ENCODE measurements at regions not wholly inside any gene's neighbourhood (a gene's known extent, or its start where the extent isn't known, plus 50 kb on each side); places are given as distances from the start of the nearest gene placed in this dataset.
"Not testable (repeated sequence)": the region's sequence is repeated elsewhere in the genome, so short reads cannot be mapped to it uniquely, and the experiment has no call there.

- no peaks in the 10 kb centered on the region for H3K27me3 Mint-ChIP-seq
- POLR2A ChIA-PET = no interaction called here
These were observed 140.9 kb downstream of the SLC25A46 start for GRCh38 chr5:110879675-110880074.

GRCh38 chr5:110880413-110880812 lies 141.6 kb downstream of the SLC25A46 start:
- H3K9me3 Mint-ChIP-seq = no peaks in the 10 kb centered on the region
- no peaks in the 10 kb centered on the region for H3K36me3 Mint-ChIP-seq (ENCODE audit: low read depth)
- H3K27me3 Mint-ChIP-seq = no peaks in the 10 kb centered on the region
- H3K4me1 Mint-ChIP-seq = no peaks in the 10 kb centered on the region
- POLR2A ChIA-PET = no interaction called here
- no peak for DNase-seq
- H3K27ac Mint-ChIP-seq = no peak overlapping the region
- H3K4me3 Mint-ChIP-seq = no peak overlapping the region
- CTCF ChIA-PET = no interaction called here

More at GRCh38 chr5:110879675-110880074, 140.9 kb downstream of the SLC25A46 start:
- H3K36me3 Mint-ChIP-seq (ENCODE audit: low read depth) = no peaks in the 10 kb centered on the region
- no peaks in the 10 kb centered on the region for H3K4me1 Mint-ChIP-seq
- H3K4me3 Mint-ChIP-seq = no peak overlapping the region
- CTCF ChIA-PET = no interaction called here
- H3K9me3 Mint-ChIP-seq = no peaks in the 10 kb centered on the region
- H3K27ac Mint-ChIP-seq = no peak overlapping the region
- DNase-seq = no peak

- H3K4me1 Mint-ChIP-seq = no peaks in the 10 kb centered on the region
These were observed 145.2 kb downstream of the SLC25A46 start for GRCh38 chr5:110884005-110884404.

GRCh38 chr5:110887170-110887569 lies 148.4 kb downstream of the SLC25A46 start:
- H3K9me3 Mint-ChIP-seq; H3K27ac Mint-ChIP-seq; POLR2A ChIA-PET; CTCF ChIA-PET; H3K27me3 Mint-ChIP-seq; DNase-seq; H3K4me1 Mint-ChIP-seq; H3K4me3 Mint-ChIP-seq; H3K36me3 Mint-ChIP-seq (ENCODE audit: low read depth): not testable (repeated sequence)

More at GRCh38 chr5:110884005-110884404, 145.2 kb downstream of the SLC25A46 start:
- no peak for DNase-seq
- Mint-ChIP-seq H3K4me3 (no peak overlapping the region), H3K27me3 (no peaks in the 10 kb centered on the region), H3K36me3 (ENCODE audit: low read depth) (no peaks in the 10 kb centered on the region), H3K27ac (no peak overlapping the region), H3K9me3 (no peaks in the 10 kb centered on the region)
- POLR2A ChIA-PET = no interaction called here
- CTCF ChIA-PET = no interaction called here

GRCh38 chr5:110893854-110894483 lies 155.2 kb downstream of the SLC25A46 start:
- H3K27me3 Mint-ChIP-seq; H3K36me3 Mint-ChIP-seq (ENCODE audit: low read depth); POLR2A ChIA-PET; CTCF ChIA-PET; H3K9me3 Mint-ChIP-seq; H3K27ac Mint-ChIP-seq; DNase-seq; H3K4me3 Mint-ChIP-seq; H3K4me1 Mint-ChIP-seq: not testable (repeated sequence)

GRCh38 chr5:110894805-110895204 lies 156.0 kb downstream of the SLC25A46 start:
- CTCF ChIA-PET = no interaction called here
- Mint-ChIP-seq H3K36me3 (ENCODE audit: low read depth) (no peaks in the 10 kb centered on the region), H3K4me3 (no peak overlapping the region)

GRCh38 chr5:110896901-110897300 lies 158.1 kb downstream of the SLC25A46 start:
- ChIA-PET CTCF (no interaction called here), POLR2A (no interaction called here)
- Mint-ChIP-seq H3K27me3 (no peaks in the 10 kb centered on the region), H3K27ac (no peak overlapping the region), H3K9me3 (no peaks in the 10 kb centered on the region), H3K36me3 (ENCODE audit: low read depth) (no peaks in the 10 kb centered on the region), H3K4me1 (no peaks in the 10 kb centered on the region), H3K4me3 (no peak overlapping the region)
- no peak for DNase-seq

More at GRCh38 chr5:110894805-110895204, 156.0 kb downstream of the SLC25A46 start:
- no peaks in the 10 kb centered on the region for H3K4me1 Mint-ChIP-seq
- peaks cover 2% of the 10 kb centered on the region for H3K9me3 Mint-ChIP-seq
- no peak for DNase-seq
- H3K27me3 Mint-ChIP-seq = no peaks in the 10 kb centered on the region
- no peak overlapping the region for H3K27ac Mint-ChIP-seq
- POLR2A ChIA-PET = no interaction called here

GRCh38 chr5:110899566-110900412 lies 161.0 kb downstream of the SLC25A46 start:
- Mint-ChIP-seq H3K36me3 (ENCODE audit: low read depth) (no peaks in the 10 kb centered on the region), H3K4me3 (no peak overlapping the region), H3K27ac (no peak overlapping the region), H3K27me3 (peaks cover 2% of the 10 kb centered on the region), H3K9me3 (no peaks in the 10 kb centered on the region), H3K4me1 (no peaks in the 10 kb centered on the region)
- no peak for DNase-seq
- ChIA-PET CTCF (no interaction called here), POLR2A (no interaction called here)

GRCh38 chr5:110900829-110901228 lies 162.0 kb downstream of the SLC25A46 start:
- H3K9me3 Mint-ChIP-seq = no peaks in the 10 kb centered on the region
- POLR2A ChIA-PET = no interaction called here
- DNase-seq = no peak
- CTCF ChIA-PET = no interaction called here
- H3K36me3 Mint-ChIP-seq (ENCODE audit: low read depth) = no peaks in the 10 kb centered on the region
- H3K4me1 Mint-ChIP-seq = no peaks in the 10 kb centered on the region
- peaks cover 8% of the 10 kb centered on the region for H3K27me3 Mint-ChIP-seq
- no peak overlapping the region for H3K27ac Mint-ChIP-seq
- H3K4me3 Mint-ChIP-seq = no peak overlapping the region

- H3K4me3 Mint-ChIP-seq = no peak overlapping the region
- no peaks in the 10 kb centered on the region for H3K36me3 Mint-ChIP-seq (ENCODE audit: low read depth)
- ChIA-PET CTCF (no interaction called here), POLR2A (no interaction called here)
- no peaks in the 10 kb centered on the region for H3K4me1 Mint-ChIP-seq
- H3K27me3 Mint-ChIP-seq = peaks cover 8% of the 10 kb centered on the region
- H3K9me3 Mint-ChIP-seq = no peaks in the 10 kb centered on the region
- DNase-seq = no peak
- no peak overlapping the region for H3K27ac Mint-ChIP-seq
These were observed 165.2 kb downstream of the SLC25A46 start for GRCh38 chr5:110903966-110904365.

- CTCF ChIA-PET = no interaction called here
- H3K4me1 Mint-ChIP-seq = no peaks in the 10 kb centered on the region
- H3K27ac Mint-ChIP-seq = no peak overlapping the region
- peaks cover 6% of the 10 kb centered on the region for H3K27me3 Mint-ChIP-seq
- no peaks in the 10 kb centered on the region for H3K36me3 Mint-ChIP-seq (ENCODE audit: low read depth)
- POLR2A ChIA-PET = no interaction called here
- no peak overlapping the region for H3K4me3 Mint-ChIP-seq
- H3K9me3 Mint-ChIP-seq = no peaks in the 10 kb centered on the region
- DNase-seq = no peak
These were observed 162.7 kb upstream of the TSLP start for GRCh38 chr5:110908848-110909247.

- ChIA-PET POLR2A (no interaction called here), CTCF (no interaction called here)
- H3K27me3 Mint-ChIP-seq = peaks cover 6% of the 10 kb centered on the region
- H3K4me3 Mint-ChIP-seq = no peak overlapping the region
- no peaks in the 10 kb centered on the region for H3K9me3 Mint-ChIP-seq
- DNase-seq = no peak
- no peaks in the 10 kb centered on the region for H3K36me3 Mint-ChIP-seq (ENCODE audit: low read depth)
- no peak overlapping the region for H3K27ac Mint-ChIP-seq
- H3K4me1 Mint-ChIP-seq = no peaks in the 10 kb centered on the region
These were observed 162.1 kb upstream of the TSLP start for GRCh38 chr5:110909415-110909814.

GRCh38 chr5:110909950-110910349 lies 161.6 kb upstream of the TSLP start:
- H3K4me3 Mint-ChIP-seq = no peak overlapping the region
- no peaks in the 10 kb centered on the region for H3K9me3 Mint-ChIP-seq
- no peak for DNase-seq
- POLR2A ChIA-PET = no interaction called here
- peaks cover 6% of the 10 kb centered on the region for H3K27me3 Mint-ChIP-seq
- CTCF ChIA-PET = no interaction called here
- no peak overlapping the region for H3K27ac Mint-ChIP-seq
- no peaks in the 10 kb centered on the region for H3K4me1 Mint-ChIP-seq
- no peaks in the 10 kb centered on the region for H3K36me3 Mint-ChIP-seq (ENCODE audit: low read depth)

GRCh38 chr5:110913221-110913620 lies 158.3 kb upstream of the TSLP start:
- DNase-seq = no peak
- no peaks in the 10 kb centered on the region for H3K4me1 Mint-ChIP-seq
- H3K27me3 Mint-ChIP-seq = no peaks in the 10 kb centered on the region
- no peak overlapping the region for H3K27ac Mint-ChIP-seq
- no peaks in the 10 kb centered on the region for H3K36me3 Mint-ChIP-seq (ENCODE audit: low read depth)
- ChIA-PET POLR2A (no interaction called here), CTCF (no interaction called here)
- no peak overlapping the region for H3K4me3 Mint-ChIP-seq
- H3K9me3 Mint-ChIP-seq = no peaks in the 10 kb centered on the region
